KG1 (cell line): ENCODE measurements at regions not wholly inside any gene's neighbourhood (a gene's known extent, or its start where the extent isn't known, plus 50 kb on each side); places are given as distances from the start of the nearest gene placed in this dataset.

Experiments
- DNase-seq: peaks from one replicate; lab custom pipeline; 2025; lab: John Stamatoyannopoulos, UW

- DNase-seq = no peak
Observed at GRCh38 chr7:42492920-42493319, 255.9 kb upstream of the GLI3 start.

- DNase-seq = no peak
Observed at GRCh38 chr7:42491106-42491505, 254.1 kb upstream of the GLI3 start.

GRCh38 chr7:42489299-42489698, 252.3 kb upstream of the GLI3 start:
- no peak for DNase-seq

GRCh38 chr7:42485301-42485766, 248.3 kb upstream of the GLI3 start:
- no peak for DNase-seq

GRCh38 chr7:42483886-42484285, 246.9 kb upstream of the GLI3 start:
- no peak for DNase-seq

GRCh38 chr7:42479816-42480633, 243.0 kb upstream of the GLI3 start:
- DNase-seq = no peak

GRCh38 chr7:42479452-42479815, 242.4 kb upstream of the GLI3 start:
- no peak for DNase-seq

GRCh38 chr7:42478717-42479116, 241.7 kb upstream of the GLI3 start:
- no peak for DNase-seq

- DNase-seq = no peak
Observed at GRCh38 chr7:42476255-42476654, 239.2 kb upstream of the GLI3 start.

- no peak for DNase-seq
Observed at GRCh38 chr7:42475082-42475481, 238.1 kb upstream of the GLI3 start.

- DNase-seq = no peak
Observed at GRCh38 chr7:42473099-42473498, 236.1 kb upstream of the GLI3 start.

- DNase-seq = no peak
Observed at GRCh38 chr7:42471573-42472174, 234.7 kb upstream of the GLI3 start.

GRCh38 chr7:42469341-42469740, 232.3 kb upstream of the GLI3 start:
- no peak for DNase-seq

- no peak for DNase-seq
Observed at GRCh38 chr7:42468471-42468870, 231.5 kb upstream of the GLI3 start.

- no peak for DNase-seq
Observed at GRCh38 chr7:42461537-42461936, 224.5 kb upstream of the GLI3 start.

GRCh38 chr7:42460933-42461332, 223.9 kb upstream of the GLI3 start:
- DNase-seq = no peak

- DNase-seq = no peak
Observed at GRCh38 chr7:42460148-42460547, 223.1 kb upstream of the GLI3 start.

GRCh38 chr7:42457663-42458062, 220.7 kb upstream of the GLI3 start:
- no peak for DNase-seq

- DNase-seq = no peak
Observed at GRCh38 chr7:42456756-42457276, 219.8 kb upstream of the GLI3 start.

- no peak for DNase-seq
Observed at GRCh38 chr7:42456267-42456666, 219.3 kb upstream of the GLI3 start.

- no peak for DNase-seq
Observed at GRCh38 chr7:42453931-42454361, 216.9 kb upstream of the GLI3 start.

GRCh38 chr7:42452356-42452755, 215.3 kb upstream of the GLI3 start:
- DNase-seq = peak; percentile 0

GRCh38 chr7:42449431-42449830, 212.4 kb upstream of the GLI3 start:
- no peak for DNase-seq
